MG63 (cell line): ENCODE measurements at regions not wholly inside any gene's neighbourhood (a gene's known extent, or its start where the extent isn't known, plus 50 kb on each side); places are given as distances from the start of the nearest gene placed in this dataset.
"Not testable (repeated sequence)": the region's sequence is repeated elsewhere in the genome, so short reads cannot be mapped to it uniquely, and the experiment has no call there.

Source experiments
- DNase-seq: peaks from one replicate; pipeline ENCODE4 v3.0.0-alpha.2; 2020
- H3K27me3 ChIP-seq: fragments of 250-450 bp; sonication (Bioruptor Pico); 2 replicates; pipeline ENCODE4 v1.5.1; 2020; ENCODE audit warnings: mild to moderate bottlenecking, moderate library complexity
- H3K36me3 ChIP-seq: fragments of 250-450 bp; sonication (Bioruptor Pico); 2 replicates; pipeline ENCODE4 v1.5.1; 2020; ENCODE audit warnings: mild to moderate bottlenecking, moderate library complexity
- H3K4me3 ChIP-seq: fragments of 250-450 bp; sonication (Bioruptor Pico); 2 replicates; pipeline ENCODE4 v1.5.1; 2020; ENCODE audit warnings: mild to moderate bottlenecking, moderate library complexity
- H3K9me3 ChIP-seq: fragments of 250-450 bp; sonication (Bioruptor Pico); 2 replicates; pipeline ENCODE4 v1.5.1; 2020; ENCODE audit warnings: mild to moderate bottlenecking, moderate library complexity

DNA sequence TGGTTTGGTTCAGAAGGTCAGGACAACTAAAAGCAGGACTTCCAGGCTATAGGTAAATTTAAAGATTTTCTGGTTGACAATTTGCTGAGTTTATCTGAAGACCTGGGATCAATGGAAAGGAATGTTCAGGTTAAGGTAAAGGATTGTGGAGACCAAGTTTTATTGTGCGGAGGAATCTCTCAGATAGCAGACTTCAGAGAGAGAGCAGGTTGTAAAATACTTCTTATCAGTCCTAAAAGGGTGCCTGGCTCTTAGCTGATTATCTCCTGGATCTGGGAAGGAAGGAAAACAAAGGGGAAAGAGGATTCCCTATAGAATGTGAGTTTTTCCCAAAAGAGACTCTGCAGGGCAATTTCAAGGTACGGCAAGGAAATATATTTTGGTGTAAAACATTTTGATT lies 851.5 kb downstream of the DACH1 start:
- Histone ChIP-seq H3K27me3 (no peaks in the 10 kb centered on the region), H3K9me3 (no peaks in the 10 kb centered on the region), H3K36me3 (no peaks in the 10 kb centered on the region), H3K4me3 (no peak overlapping the region)
- DNase-seq: no peak

DNA sequence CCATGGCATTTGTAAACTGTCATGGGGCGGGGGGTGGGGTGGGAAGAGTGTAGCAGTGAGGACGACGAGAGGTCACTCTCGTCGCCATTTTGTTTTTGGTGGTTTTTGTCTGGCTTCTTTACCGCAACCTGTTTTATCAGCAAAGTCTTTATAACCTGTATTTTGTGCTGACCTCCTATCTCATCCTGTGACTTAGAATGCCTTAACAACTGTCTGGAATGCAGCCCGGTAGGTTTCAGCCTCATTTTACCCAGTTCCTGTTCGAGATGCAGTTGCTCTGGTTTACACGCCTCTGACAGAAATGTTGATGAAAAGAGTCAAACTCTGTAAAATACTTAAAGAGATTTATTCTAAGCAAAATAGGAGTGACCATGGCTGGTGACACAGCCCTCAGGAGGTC lies 852.0 kb downstream of the DACH1 start:
- no peak for DNase-seq
- no peak overlapping the region for H3K4me3 ChIP-seq
- H3K27me3 ChIP-seq: no peaks in the 10 kb centered on the region
- no peaks in the 10 kb centered on the region for H3K9me3 ChIP-seq
- H3K36me3 ChIP-seq: no peaks in the 10 kb centered on the region

DNA sequence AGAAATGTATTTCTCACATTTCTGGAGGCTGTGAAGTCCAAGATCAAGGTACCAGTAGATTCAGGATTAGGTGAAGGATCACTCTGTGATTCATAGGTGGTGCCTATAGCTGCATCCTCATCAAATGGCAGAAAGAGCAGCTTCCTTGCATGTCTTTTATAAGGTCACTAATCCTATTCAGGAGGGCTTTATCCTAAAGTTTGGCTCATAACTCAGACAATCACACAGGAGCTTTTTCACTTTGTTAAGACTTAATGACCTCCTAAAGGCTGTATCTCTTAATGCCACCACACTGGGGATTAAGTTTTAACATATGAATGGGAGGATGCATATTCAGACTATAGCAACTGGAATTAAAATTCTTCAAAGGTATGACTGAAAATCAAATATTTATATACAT lies 861.1 kb downstream of the DACH1 start:
- DNase-seq: no peak
- Histone ChIP-seq H3K27me3 (no peaks in the 10 kb centered on the region), H3K9me3 (no peaks in the 10 kb centered on the region), H3K4me3 (no peak overlapping the region), H3K36me3 (no peaks in the 10 kb centered on the region)

DNA sequence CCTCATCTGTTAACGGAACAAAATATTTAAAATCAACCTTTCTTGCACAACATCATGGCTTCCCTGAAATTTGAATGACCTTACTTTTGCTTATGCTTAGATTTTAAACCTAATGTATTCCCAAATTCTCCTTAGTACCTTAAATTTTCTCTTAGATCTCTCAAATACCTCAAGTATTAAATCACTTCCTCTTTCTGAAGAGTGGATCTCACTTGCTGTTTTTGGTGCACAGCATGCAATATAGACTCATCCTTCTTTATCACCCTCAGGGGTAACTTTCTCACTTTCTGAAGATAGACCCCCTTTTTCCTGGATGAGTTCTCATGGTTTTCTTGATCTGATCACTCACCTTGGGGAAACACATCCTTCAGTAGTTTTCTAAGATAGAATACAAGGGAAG lies 871.7 kb downstream of the DACH1 start:
- Histone ChIP-seq H3K27me3 (peaks cover 3% of the 10 kb centered on the region; the same call in 1 of the 2 replicates), H3K9me3 (no peaks in the 10 kb centered on the region), H3K4me3 (no peak overlapping the region), H3K36me3 (no peaks in the 10 kb centered on the region)
- no peak for DNase-seq

DNA sequence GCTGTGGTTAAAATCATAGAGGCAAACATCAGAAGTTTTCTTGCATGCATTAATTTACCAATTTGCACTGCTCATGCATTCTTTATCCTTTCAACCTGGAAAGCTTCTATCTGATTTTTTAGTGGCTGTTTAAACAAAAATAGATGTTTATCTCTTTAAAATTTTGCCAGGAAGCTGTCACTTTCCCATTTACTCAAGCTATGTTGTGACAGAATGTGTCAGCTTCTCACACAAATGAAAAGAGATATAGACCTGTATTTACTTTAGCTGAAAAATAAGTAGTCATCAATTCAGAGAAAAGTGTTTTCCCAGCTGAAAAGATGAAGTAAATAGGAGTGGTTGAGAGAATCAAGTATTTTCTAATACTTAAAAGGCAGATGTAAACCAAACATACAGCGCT lies 872.8 kb downstream of the DACH1 start:
- Histone ChIP-seq H3K9me3 (no peaks in the 10 kb centered on the region), H3K4me3 (no peak overlapping the region), H3K27me3 (peaks cover 3% of the 10 kb centered on the region; the same call in 1 of the 2 replicates), H3K36me3 (no peaks in the 10 kb centered on the region)
- DNase-seq: no peak

DNA sequence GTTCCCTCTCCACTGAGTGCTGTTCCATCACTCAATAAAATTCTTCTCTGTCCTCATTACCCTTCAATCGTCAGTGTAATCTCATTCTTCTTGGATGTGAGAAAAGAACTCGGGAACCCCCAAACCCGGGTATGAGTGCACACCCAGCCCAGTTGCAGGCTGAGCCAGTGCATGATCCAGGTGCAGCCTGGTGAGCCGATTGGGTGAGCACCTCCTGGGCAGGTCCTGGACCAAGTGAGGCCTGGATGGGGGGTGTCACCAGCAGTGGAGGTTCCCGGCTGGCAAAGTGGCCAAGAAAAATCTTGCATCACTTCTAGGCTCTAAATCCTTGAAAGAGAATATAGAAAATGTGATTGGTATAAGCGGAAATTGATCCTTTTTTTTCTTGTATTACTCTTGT lies 878.8 kb upstream of the KLHL1 start:
- no peaks in the 10 kb centered on the region for H3K36me3 ChIP-seq
- no peaks in the 10 kb centered on the region for H3K9me3 ChIP-seq
- H3K27me3 ChIP-seq: no peaks in the 10 kb centered on the region
- no peak for DNase-seq
- no peak overlapping the region for H3K4me3 ChIP-seq

DNA sequence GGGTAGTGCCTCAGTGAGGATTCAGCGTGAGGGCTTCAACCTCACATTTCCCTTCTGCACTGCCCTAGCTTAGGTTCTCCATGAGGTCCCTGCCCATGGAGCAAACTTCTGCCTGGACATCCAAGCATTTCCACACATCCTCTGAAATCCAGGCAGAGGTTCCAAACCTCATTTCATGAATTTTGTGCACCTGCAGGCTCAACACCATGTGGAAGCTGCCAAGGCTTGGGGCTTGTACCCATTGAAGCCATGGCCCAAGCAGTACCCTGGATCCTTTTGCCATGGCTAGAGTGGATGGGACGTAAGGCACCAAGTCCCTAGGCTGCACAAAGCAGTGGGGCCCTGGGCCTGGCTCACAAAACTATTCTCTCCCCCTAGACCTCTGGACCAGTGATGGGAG lies 877.1 kb upstream of the KLHL1 start:
- Histone ChIP-seq H3K9me3 (no peaks in the 10 kb centered on the region), H3K36me3 (no peaks in the 10 kb centered on the region)
- no peak for DNase-seq

DNA sequence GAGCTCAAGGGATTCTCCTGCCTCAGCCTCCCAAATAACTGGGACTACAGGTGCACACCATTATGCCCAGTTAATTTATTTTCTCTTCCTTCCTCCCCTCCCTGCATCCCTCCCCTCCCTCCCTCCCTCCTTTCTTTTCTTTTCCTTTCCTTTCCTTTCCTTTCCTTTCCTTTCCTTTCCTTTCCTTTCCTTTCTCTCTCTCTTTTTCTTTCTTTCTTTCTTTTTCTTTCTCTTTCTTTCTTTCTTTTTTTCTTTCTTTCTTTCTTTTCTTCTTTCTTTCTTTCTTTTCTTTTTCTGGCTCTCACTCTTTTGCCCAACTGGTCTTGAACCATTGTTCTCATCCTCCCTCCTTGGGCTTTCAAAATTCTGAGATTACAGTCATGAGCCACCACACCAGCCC lies 873.0 kb upstream of the KLHL1 start:
- DNase-seq, H3K27me3 ChIP-seq, H3K36me3 ChIP-seq, H3K9me3 ChIP-seq, H3K4me3 ChIP-seq: not testable (repeated sequence)

More for the DNA sequence above, 877.1 kb upstream of the KLHL1 start:
- no peak overlapping the region for H3K4me3 ChIP-seq
- H3K27me3 ChIP-seq: no peaks in the 10 kb centered on the region

DNA sequence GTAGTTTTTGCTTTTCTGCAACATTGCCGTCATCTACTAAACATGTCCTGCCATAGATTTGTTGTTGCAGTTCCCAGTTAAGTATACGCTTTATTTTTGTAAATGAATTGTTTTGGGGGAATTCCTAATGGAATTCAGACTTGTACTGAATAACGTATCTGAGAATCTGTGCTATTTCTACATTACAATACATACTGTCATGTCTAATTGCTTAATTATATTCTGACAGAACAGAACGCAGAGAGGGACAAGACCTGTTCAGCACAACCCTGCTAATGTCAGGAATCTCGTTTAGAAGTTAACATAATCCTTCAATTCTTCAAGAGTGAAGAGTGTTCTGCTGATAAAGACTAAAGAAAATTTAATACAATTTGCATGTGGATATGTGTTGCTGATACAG lies 861.1 kb upstream of the KLHL1 start:
- DNase-seq: no peak
- Histone ChIP-seq H3K4me3 (no peak overlapping the region), H3K27me3 (no peaks in the 10 kb centered on the region), H3K36me3 (no peaks in the 10 kb centered on the region), H3K9me3 (no peaks in the 10 kb centered on the region)

DNA sequence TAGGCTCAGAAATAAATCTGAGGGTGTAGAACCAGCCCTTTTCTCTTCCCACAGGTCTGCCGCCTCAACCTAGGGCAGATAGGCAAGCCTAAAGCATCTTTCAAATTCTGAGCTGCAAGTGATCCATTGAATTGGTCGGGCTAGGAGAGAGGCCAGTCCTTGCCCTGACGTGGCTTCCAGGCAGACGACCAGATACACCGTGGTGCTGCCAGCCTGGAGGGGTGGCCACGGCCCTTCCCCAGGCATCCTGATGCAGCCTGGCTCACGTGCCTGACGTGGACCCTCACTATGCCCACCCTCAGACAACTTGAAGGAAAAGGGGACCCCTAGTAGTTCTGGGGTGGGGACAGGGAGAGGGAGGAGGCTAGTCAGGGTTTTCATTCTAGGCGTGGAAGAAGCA lies 859.3 kb upstream of the KLHL1 start:
- no peak for DNase-seq
- Histone ChIP-seq H3K4me3 (no peak overlapping the region), H3K9me3 (no peaks in the 10 kb centered on the region), H3K27me3 (no peaks in the 10 kb centered on the region), H3K36me3 (no peaks in the 10 kb centered on the region)

DNA sequence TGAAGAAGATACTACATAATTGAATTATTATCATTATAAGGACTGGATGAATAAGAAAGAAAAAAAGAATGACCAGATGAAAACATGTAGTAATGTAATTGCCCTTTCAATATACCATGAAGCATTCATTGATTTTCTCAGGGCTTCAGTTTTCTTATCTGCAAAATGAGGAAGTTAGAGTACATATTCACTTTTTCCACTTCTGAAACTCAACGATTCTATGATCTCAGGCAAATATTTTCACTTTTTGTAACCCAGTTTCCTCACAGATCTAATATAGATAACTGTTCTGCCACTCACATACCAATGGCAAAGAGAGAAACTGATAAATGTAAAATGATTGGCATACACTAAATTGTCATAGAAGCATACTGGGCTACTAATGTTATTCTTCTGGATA lies 856.6 kb upstream of the KLHL1 start:
- Histone ChIP-seq H3K9me3 (no peaks in the 10 kb centered on the region), H3K36me3 (no peaks in the 10 kb centered on the region)
- DNase-seq: no peak

DNA sequence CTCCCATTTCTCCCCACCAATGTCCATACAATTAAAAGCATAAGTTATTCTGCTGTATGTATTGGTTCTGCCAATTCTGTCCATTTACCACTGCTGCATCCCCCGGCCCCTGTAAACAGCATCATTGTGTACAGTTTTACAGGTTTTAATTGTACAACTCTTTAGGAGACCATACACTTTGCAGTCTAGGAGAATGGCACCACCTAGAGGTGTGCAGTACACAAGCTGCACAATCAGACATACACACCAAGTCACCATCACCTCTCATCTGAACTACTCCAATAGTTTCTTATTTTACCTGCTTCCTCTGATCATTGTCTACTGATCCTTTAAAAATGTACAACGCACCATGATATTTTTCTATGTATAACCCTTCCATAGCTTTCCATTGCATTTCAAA lies 855.9 kb upstream of the KLHL1 start:
- Histone ChIP-seq H3K27me3 (no peaks in the 10 kb centered on the region), H3K4me3 (no peak overlapping the region), H3K9me3 (no peaks in the 10 kb centered on the region), H3K36me3 (no peaks in the 10 kb centered on the region)
- DNase-seq: no peak

More for the DNA sequence above, 856.6 kb upstream of the KLHL1 start:
- no peaks in the 10 kb centered on the region for H3K27me3 ChIP-seq
- no peak overlapping the region for H3K4me3 ChIP-seq

DNA sequence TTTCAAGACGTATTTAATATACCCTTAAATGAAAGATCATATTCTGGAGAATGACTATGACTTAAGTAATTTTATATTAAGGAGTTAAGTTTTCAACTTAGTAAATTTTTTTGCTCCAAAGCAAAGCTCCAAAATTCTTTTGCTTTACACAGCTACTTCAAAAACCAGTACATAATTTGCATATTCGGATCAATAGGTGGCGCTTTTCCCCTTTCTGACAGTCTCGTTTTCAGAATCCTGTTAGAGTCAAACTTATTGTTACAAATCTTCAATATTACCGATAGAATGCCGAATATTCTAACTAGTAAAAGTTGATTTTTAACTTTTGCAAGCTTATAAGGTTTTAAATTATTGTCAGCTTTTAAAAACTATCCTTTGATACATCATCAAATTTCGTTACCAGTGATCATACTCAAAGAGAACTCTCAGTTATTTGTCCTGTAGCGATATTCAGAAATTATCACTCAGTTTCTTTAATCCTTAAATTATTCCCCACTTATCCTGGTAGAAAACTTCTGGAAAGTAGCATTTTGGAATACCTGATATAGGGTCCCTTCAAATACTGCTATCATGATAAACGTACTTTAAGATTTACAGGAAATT lies 852.7 kb upstream of the KLHL1 start:
- Histone ChIP-seq H3K4me3 (peak overlapping the region; percentile 25), H3K27me3 (no peaks in the 10 kb centered on the region), H3K36me3 (no peaks in the 10 kb centered on the region), H3K9me3 (no peaks in the 10 kb centered on the region)
- no peak for DNase-seq

DNA sequence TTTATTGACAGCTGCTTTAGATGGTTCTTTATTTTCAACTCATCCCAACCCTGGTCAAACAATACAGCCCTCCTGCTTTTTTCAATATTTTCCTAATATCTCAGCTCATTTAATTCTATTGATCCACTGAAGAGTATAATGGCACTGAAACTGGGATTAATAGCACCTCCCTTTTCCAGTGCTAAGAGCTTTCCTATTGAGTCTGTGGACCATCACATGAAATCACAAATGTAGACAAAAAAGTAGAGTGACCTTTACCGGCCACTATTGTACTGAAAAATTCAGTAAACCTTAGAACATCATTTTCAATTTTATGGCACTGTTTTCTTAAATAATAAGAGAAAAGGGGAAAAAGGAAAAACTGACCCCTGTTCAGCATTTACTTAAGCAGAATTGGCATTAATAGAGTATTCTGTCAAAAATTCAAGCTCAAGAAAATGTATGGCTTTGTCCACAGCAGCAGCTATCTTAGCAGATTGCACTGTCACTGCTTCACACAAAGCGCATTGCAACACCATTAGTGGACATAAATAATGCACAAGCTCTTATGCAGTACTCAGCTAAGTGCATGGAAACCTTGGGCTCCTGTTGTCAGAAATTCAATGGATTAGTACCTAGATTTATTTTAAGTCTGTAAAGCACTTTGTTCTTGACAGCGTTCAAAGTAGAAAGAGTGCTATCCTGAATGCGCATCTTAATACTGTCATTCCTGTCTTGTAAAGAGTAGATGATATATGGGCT lies 851.0 kb upstream of the KLHL1 start:
- Histone ChIP-seq H3K9me3 (no peaks in the 10 kb centered on the region), H3K27me3 (no peaks in the 10 kb centered on the region), H3K4me3 (no peak overlapping the region), H3K36me3 (no peaks in the 10 kb centered on the region)
- no peak for DNase-seq

DNA sequence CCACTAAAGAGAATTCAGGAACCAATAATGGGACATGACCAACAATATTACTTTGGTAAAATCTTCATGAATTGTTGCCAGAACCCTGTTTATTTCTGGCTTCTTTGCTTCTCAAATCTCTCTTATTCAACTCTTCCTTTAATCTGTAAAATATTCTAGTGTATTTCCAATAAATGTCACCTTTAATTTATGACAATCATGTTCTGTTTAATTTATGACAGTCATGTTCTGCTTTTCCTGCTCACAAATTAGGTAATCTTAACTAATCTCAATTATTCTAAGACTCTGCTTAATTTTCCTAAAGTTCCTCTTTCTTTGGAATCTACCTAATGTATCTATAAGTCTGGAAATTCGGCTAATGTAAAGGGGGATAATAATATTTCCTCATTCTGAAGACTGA lies 847.6 kb upstream of the KLHL1 start:
- Histone ChIP-seq H3K9me3 (no peaks in the 10 kb centered on the region), H3K36me3 (no peaks in the 10 kb centered on the region), H3K4me3 (no peak overlapping the region), H3K27me3 (no peaks in the 10 kb centered on the region)
- no peak for DNase-seq

DNA sequence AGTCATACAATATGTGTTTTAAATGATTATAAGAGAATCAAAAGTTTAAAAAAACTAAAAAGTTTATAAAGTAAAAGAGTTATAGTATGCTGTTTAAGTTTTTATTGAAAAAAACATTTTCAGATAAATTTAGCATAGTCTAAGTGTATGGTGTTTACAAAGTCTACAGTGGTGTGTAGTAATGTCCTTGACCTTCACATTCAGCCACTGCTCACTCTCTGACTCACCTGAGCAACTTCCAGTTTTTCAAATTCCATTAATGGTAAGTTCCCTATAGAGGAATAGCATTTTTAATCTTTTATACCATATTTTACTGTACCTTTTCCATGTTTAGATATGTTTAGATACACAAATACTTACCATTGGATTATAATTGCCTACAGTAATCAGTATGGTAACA lies 842.4 kb upstream of the KLHL1 start:
- Histone ChIP-seq H3K4me3 (no peak overlapping the region), H3K9me3 (no peaks in the 10 kb centered on the region), H3K27me3 (no peaks in the 10 kb centered on the region), H3K36me3 (no peaks in the 10 kb centered on the region)
- no peak for DNase-seq

DNA sequence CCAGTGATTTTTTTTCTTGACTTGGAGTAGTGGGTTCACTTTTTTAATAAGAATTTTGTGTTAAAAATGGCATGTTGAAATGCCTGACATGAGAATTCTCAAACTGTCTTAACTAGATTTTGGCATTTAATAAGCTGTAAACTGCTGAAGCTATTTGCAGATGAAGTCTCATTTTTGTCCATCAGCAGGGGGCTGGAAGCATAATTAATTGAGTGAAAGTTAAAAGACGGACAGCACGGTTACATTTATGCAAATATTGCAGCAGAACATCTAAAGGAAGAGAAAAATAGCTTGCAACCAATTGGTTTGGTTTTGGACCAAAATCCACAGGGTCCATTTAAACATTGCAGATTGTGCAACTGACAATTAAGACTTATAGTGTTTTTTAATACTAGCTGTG lies 837.3 kb upstream of the KLHL1 start:
- no peaks in the 10 kb centered on the region for H3K27me3 ChIP-seq
- H3K9me3 ChIP-seq: no peaks in the 10 kb centered on the region
- DNase-seq: no peak
- no peak overlapping the region for H3K4me3 ChIP-seq
- H3K36me3 ChIP-seq: no peaks in the 10 kb centered on the region

DNA sequence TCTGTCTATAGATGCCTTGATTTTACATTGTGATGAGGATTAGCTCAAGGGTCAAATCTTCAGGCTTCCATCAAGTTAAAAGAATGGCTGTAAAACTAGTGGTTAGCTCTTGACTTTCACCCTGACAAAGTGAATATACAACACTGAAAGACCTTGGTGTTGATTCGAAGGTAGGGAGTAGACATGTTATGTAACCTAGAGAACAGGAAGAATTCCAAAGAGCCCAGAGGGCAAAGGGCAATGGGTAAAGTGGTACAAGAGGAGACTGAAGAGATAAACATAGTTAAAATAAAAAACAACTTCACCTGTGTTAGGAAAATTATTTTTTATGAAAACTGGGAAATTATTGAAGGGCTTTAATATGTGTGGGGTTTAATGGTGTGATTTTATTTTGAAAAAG lies 833.2 kb upstream of the KLHL1 start:
- DNase-seq: no peak
- H3K9me3 ChIP-seq: no peaks in the 10 kb centered on the region
- H3K4me3 ChIP-seq: no peak overlapping the region
- no peaks in the 10 kb centered on the region for H3K36me3 ChIP-seq
- H3K27me3 ChIP-seq: no peaks in the 10 kb centered on the region
